Stomach smooth muscle (tissue), 2 donors: ENCODE measurements at regions not wholly inside any gene's neighbourhood (a gene's known extent, or its start where the extent isn't known, plus 50 kb on each side); places are given as distances from the start of the nearest gene placed in this dataset.
"Not testable (repeated sequence)": the region's sequence is repeated elsewhere in the genome, so short reads cannot be mapped to it uniquely, and the experiment has no call there.

ENCODE experiments used
- H3K27ac ChIP-seq: one replicate; pipeline ENCODE4 v1.7.0; 2013; ENCODE audit warnings: mild to moderate bottlenecking, low read length, inconsistent platforms
- H3K27me3 ChIP-seq, 2 donors: one replicate each; pipeline ENCODE4 v1.7.0; 2013; ENCODE audit warnings: low read length in 2 of 2; ENCODE audit not compliant: insufficient read depth in 2 of 2, control insufficient read depth in 1 of 2
- H3K36me3 ChIP-seq, 2 donors: one replicate each; pipeline ENCODE4 v1.7.0; 2013; ENCODE audit warnings: low read length in 2 of 2; ENCODE audit not compliant: control insufficient read depth in 2 of 2, insufficient read depth in 2 of 2
- H3K4me1 ChIP-seq: one replicate; pipeline ENCODE4 v1.7.0; 2013; ENCODE audit warnings: low read length; ENCODE audit not compliant: control insufficient read depth, insufficient read depth
- H3K4me3 ChIP-seq, 2 donors: one replicate each; pipeline ENCODE4 v1.7.0; 2013; ENCODE audit warnings: low read length in 2 of 2
- H3K9ac ChIP-seq, 2 donors: one replicate each; pipeline ENCODE4 v1.7.0; 2013; ENCODE audit warnings: low read length in 2 of 2, mild to moderate bottlenecking in 1 of 2
- H3K9me3 ChIP-seq, 2 donors: one replicate each; pipeline ENCODE4 v1.7.0; 2013; ENCODE audit warnings: low read length in 2 of 2; ENCODE audit not compliant: control insufficient read depth in 2 of 2
- donor health status: healthy.
- donor health status: Pancreatic carcinoma.

- H3K4me1 ChIP-seq = no peaks in the 10 kb centered on the region
- H3K9ac ChIP-seq = no peak overlapping the region
- no peak overlapping the region for H3K27ac ChIP-seq
- no peaks in the 10 kb centered on the region for H3K9me3 ChIP-seq
- H3K4me3 ChIP-seq = no peak overlapping the region
- no peaks in the 10 kb centered on the region for H3K36me3 ChIP-seq
- peaks cover 0 to 2% of the 10 kb centered on the region in 2 donors for H3K27me3 ChIP-seq
These were observed 94.6 kb upstream of the OR9G4 start for GRCh38 chr11:56842814-56843794.

- H3K27ac ChIP-seq = no peak overlapping the region
- no peak overlapping the region for H3K4me3 ChIP-seq
- peaks cover 0 to 4% of the 10 kb centered on the region in 2 donors for H3K27me3 ChIP-seq
- no peak overlapping the region for H3K9ac ChIP-seq
- no peaks in the 10 kb centered on the region for H3K36me3 ChIP-seq
- no peaks in the 10 kb centered on the region for H3K9me3 ChIP-seq
- no peaks in the 10 kb centered on the region for H3K4me1 ChIP-seq
These were observed 92.8 kb upstream of the OR9G4 start for GRCh38 chr11:56841210-56841810.

GRCh38 chr11:56827357-56827756 lies 78.9 kb upstream of the OR9G4 start:
- not testable (repeated sequence) for H3K9ac ChIP-seq, H3K4me1 ChIP-seq, H3K36me3 ChIP-seq

GRCh38 chr11:56819916-56820315 lies 71.4 kb upstream of the OR9G4 start:
- no peak overlapping the region for H3K4me3 ChIP-seq
- no peak overlapping the region for H3K9ac ChIP-seq
- no peaks in the 10 kb centered on the region for H3K36me3 ChIP-seq
- no peaks in the 10 kb centered on the region for H3K4me1 ChIP-seq
- H3K27ac ChIP-seq = no peak overlapping the region
- H3K27me3 ChIP-seq = no peaks in the 10 kb centered on the region
- H3K9me3 ChIP-seq = no peaks in the 10 kb centered on the region

More at GRCh38 chr11:56827357-56827756, 78.9 kb upstream of the OR9G4 start:
- H3K9me3 ChIP-seq, H3K4me3 ChIP-seq, H3K27ac ChIP-seq, H3K27me3 ChIP-seq: not testable (repeated sequence)

GRCh38 chr11:56817661-56818060 lies 69.2 kb upstream of the OR9G4 start:
- Histone ChIP-seq H3K9ac (no peak overlapping the region), H3K4me3 (no peak overlapping the region), H3K36me3 (no peaks in the 10 kb centered on the region), H3K4me1 (no peaks in the 10 kb centered on the region), H3K9me3 (no peaks in the 10 kb centered on the region), H3K27ac (no peak overlapping the region), H3K27me3 (no peaks in the 10 kb centered on the region)

- Histone ChIP-seq H3K4me3 (no peak overlapping the region), H3K4me1 (no peaks in the 10 kb centered on the region), H3K27me3 (no peaks in the 10 kb centered on the region), H3K9ac (no peak overlapping the region), H3K36me3 (no peaks in the 10 kb centered on the region), H3K9me3 (no peaks in the 10 kb centered on the region), H3K27ac (no peak overlapping the region)
These were observed 67.8 kb upstream of the OR9G4 start for GRCh38 chr11:56816259-56816658.

- H3K9me3 ChIP-seq = no peaks in the 10 kb centered on the region
- no peak overlapping the region for H3K4me3 ChIP-seq
- no peaks in the 10 kb centered on the region for H3K4me1 ChIP-seq
- H3K27me3 ChIP-seq = no peaks in the 10 kb centered on the region
- H3K36me3 ChIP-seq = no peaks in the 10 kb centered on the region
- no peak overlapping the region for H3K9ac ChIP-seq
- no peak overlapping the region for H3K27ac ChIP-seq
These were observed 59.8 kb upstream of the OR9G4 start for GRCh38 chr11:56808326-56808725.

- no peak overlapping the region for H3K27ac ChIP-seq
These were observed 51.3 kb upstream of the OR9G4 start for GRCh38 chr11:56799691-56800210.

More at GRCh38 chr11:56799691-56800210, 51.3 kb upstream of the OR9G4 start:
- Histone ChIP-seq H3K4me1 (no peaks in the 10 kb centered on the region), H3K27me3 (no peaks in the 10 kb centered on the region), H3K4me3 (no peak overlapping the region), H3K9ac (no peak overlapping the region), H3K36me3 (no peaks in the 10 kb centered on the region), H3K9me3 (no peaks in the 10 kb centered on the region)
